ENCODE measurements at regions not wholly inside any gene's neighbourhood (a gene's known extent, or its start where the extent isn't known, plus 50 kb on each side); places are given as distances from the start of the nearest gene placed in this dataset.

DNA sequence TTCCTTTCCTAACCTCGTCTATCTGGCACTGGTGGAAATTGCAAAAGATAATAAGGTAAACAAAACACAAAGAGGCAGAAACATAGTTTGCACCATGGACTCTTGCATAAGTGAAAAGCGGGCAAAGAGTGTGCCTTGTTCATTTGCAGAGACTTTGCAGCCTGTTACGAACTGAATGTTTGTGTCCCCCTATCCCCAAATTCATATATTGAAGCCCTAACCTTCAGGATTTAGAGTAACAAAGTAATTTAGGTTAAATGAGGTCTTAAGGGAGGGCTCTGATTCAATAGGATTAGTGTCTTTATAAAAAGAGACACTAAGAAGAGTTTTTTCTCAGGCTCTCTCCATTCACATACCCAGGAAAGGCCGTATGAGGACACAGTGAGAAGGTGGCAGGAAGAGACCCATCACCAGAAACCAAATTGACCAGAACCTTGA, 52.1 kb upstream of the FAM169A start:
- TF ChIP-seq, protein P1, sequence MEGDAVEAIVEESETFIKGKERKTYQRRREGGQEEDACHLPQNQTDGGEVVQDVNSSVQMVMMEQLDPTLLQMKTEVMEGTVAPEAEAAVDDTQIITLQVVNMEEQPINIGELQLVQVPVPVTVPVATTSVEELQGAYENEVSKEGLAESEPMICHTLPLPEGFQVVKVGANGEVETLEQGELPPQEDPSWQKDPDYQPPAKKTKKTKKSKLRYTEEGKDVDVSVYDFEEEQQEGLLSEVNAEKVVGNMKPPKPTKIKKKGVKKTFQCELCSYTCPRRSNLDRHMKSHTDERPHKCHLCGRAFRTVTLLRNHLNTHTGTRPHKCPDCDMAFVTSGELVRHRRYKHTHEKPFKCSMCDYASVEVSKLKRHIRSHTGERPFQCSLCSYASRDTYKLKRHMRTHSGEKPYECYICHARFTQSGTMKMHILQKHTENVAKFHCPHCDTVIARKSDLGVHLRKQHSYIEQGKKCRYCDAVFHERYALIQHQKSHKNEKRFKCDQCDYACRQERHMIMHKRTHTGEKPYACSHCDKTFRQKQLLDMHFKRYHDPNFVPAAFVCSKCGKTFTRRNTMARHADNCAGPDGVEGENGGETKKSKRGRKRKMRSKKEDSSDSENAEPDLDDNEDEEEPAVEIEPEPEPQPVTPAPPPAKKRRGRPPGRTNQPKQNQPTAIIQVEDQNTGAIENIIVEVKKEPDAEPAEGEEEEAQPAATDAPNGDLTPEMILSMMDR (IDR thresholded peaks at IDR 0.05; ENCODE audit: low read depth, low read length, poor library complexity, severe bottlenecking), result no peak
- TF ChIP-seq EZH2phosphoT487 (IDR thresholded peaks at IDR 0.05; ENCODE audit: borderline replicate concordance, low read length), result no peak
